ENCODE measurements at regions not wholly inside any gene's neighbourhood (a gene's known extent, or its start where the extent isn't known, plus 50 kb on each side); places are given as distances from the start of the nearest gene placed in this dataset.

GRCh38 chr5:2615917-2616316, 135.6 kb downstream of the IRX2 start:
- ChIA-PET POLR2A (no interaction called here), CTCF (no interaction called here)
- H3K27me3 ChIP-seq (ENCODE audit: control insufficient read depth in 2 of 2, insufficient read depth in 2 of 2, low read length in 2 of 2), result no peaks in the 10 kb centered on the region
- H3K79me2 ChIP-seq (ENCODE audit: control insufficient read depth, insufficient read depth, low read length), result no peaks in the 10 kb centered on the region
- H2AFZ ChIP-seq (ENCODE audit: low read depth, low read length), result no peak overlapping the region
- dilution Hi-C loops (cut with MboI; ENCODE audit: extremely low pct_ligation_motif_present, low sequenced_read_pairs) (no loop called here), intact Hi-C loops (cut with micrococcal nuclease) (no loop called here)
- H3K9me3 ChIP-seq (replicated peaks; ENCODE audit: control insufficient read depth, insufficient read depth, low read length), result peaks cover 4% of the 10 kb centered on the region
- no peaks in the 10 kb centered on the region for H3K4me1 ChIP-seq (ENCODE audit: control insufficient read depth, extremely low read depth, insufficient read depth, low read length)
- no peak for FAIRE-seq
- H3K36me3 ChIP-seq (ENCODE audit: control insufficient read depth in 2 of 2, extremely low read depth in 1 of 2, insufficient read depth in 2 of 2, low read length in 2 of 2), result no peaks in the 10 kb centered on the region
- no peak overlapping the region for H3K4me3 ChIP-seq (replicated peaks in 1 of 3; ENCODE audit: insufficient read depth in 1 of 3, low read depth in 1 of 3, low read length in 3 of 3)
- H3K9me1 ChIP-seq (replicated peaks; ENCODE audit: control insufficient read depth, extremely low read depth, insufficient read depth, low read length), result no peaks in the 10 kb centered on the region
- H3K4me2 ChIP-seq (ENCODE audit: insufficient read depth, low read length), result no peak overlapping the region
- no peak overlapping the region for H3K9ac ChIP-seq (replicated peaks; ENCODE audit: extremely low read depth, insufficient read depth, low read length)
- no peak for TF ChIP-seq GATA2 (IDR thresholded peaks at IDR 0.05; ENCODE audit: insufficient read depth, insufficient read length, low read depth, low read length)
- no peak for TF ChIP-seq POLR2AphosphoS5 (IDR thresholded peaks at IDR 0.05; ENCODE audit: insufficient read depth, low read depth, low read length)
- no peak for TF ChIP-seq MYC (IDR thresholded peaks at IDR 0.05; ENCODE audit: low read depth, low read length)
- no peak for TF ChIP-seq JUN (IDR thresholded peaks at IDR 0.05; ENCODE audit: borderline replicate concordance, insufficient read depth, insufficient read length, low read depth)
- no peak for TF ChIP-seq POLR2A (IDR thresholded peaks at IDR 0.05; ENCODE audit: low read depth, low read length)
- no peak for TF ChIP-seq CTCF (IDR thresholded peaks at IDR 0.05; ENCODE audit: extremely low read depth in 1 of 2, insufficient read depth in 1 of 2, low read depth in 1 of 2, low read length in 2 of 2)
- TF ChIP-seq EZH2 (IDR thresholded peaks at IDR 0.05; ENCODE audit: borderline replicate concordance, low read depth, low read length, severe bottlenecking), result no peak
- TF ChIP-seq FOS (IDR thresholded peaks at IDR 0.05; ENCODE audit: borderline replicate concordance, insufficient read depth, low read length), result no peak
- no peak for TF ChIP-seq MAX (IDR thresholded peaks at IDR 0.05; ENCODE audit: insufficient read depth, insufficient read length)
- no TSS peak for BruUV-seq (replicated peaks)
- no peak for DNase-seq (ENCODE audit: low read depth, low spot score)
- H4K20me1 ChIP-seq (replicated peaks; ENCODE audit: control insufficient read depth, extremely low read depth, insufficient read depth, low read length), result no peaks in the 10 kb centered on the region
- no peak overlapping the region for H3K27ac ChIP-seq (ENCODE audit: insufficient read depth, low read depth, low read length)

All from endothelial cell of umbilical vein (primary cell).